Muscle of arm (tissue), 1 donor: ENCODE measurements at regions not wholly inside any gene's neighbourhood (a gene's known extent, or its start where the extent isn't known, plus 50 kb on each side); places are given as distances from the start of the nearest gene placed in this dataset.

Experiments
- DNase-seq: peaks from one replicate; pipeline ENCODE4 v3.0.0-alpha.2; 2013

DNA sequence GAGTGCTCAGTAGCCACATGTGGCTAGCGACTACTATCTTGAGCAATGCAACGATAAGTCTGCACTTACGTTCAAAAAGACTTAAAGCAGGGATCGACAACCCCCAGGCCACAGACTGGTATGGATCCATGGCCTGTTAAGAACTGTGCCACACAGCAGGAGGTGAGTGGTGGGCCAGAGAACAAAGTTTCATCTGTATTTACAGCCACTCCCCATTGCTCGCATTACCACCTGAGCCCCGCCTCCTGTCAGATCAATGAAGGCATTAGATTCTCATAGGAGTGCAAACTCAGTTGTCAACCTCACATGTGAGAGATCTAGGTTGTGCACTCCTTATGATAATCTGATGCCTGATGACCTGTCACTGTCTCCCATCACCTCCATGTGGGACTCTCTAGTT, 103.6 kb upstream of the ZRANB2 start:
- no peak for DNase-seq

DNA sequence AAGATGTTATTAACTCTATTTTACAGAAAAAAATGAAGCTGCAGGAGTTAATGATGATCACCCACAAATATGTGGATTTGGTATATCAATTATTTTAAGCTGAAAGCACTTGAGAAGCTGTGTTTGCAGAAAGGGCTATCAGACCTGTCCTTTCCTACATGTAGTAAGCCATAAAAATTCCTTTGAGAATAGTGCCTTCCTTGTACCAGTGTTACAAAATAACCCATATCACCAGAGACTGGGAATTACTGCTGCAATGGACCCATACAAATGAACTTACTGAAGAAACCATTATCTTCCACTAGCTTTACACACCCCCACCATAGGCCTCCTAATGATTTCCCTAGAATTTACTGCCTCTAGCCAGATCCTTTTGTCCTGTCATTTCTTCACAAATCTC, 99.2 kb upstream of the ZRANB2 start:
- no peak for DNase-seq

DNA sequence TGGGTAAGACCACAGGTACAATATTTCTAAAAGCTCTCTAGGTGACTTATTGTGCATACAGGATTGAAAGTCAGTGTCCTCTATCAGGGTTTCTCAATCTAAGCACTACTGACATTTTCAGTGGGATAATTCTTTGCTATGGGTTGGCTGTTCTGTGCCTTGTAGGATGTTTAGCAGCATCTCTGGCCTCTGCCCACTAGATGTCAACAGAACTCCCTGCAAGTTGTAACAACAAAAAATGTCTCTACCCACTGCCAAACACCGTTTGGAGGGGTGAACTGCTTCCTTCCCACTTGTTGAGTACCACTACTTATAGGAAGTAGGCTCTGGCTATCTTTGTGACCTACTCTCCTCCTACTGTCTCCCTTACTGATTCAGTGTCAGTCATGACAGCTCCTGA, 90.1 kb upstream of the ZRANB2 start:
- no peak for DNase-seq

DNA sequence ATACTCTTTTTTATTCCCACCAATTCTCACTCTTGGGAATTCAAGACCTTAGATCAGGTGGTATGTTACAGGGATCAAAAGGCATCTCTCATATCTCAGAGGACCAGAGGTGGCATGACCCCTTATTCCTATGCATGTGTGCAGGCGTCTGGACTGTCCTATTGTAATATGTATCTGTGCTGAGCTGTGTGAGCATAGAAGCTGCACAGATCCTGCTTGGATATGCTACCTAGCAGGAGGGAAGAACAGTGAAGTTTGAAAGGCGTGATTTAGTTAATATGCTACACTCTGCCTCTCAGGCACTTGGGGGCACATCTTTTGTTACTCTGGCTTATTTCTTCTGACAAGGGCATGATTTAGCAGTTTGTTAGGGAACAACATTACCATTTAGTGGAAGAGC, 86.7 kb upstream of the ZRANB2 start:
- DNase-seq, result no peak

DNA sequence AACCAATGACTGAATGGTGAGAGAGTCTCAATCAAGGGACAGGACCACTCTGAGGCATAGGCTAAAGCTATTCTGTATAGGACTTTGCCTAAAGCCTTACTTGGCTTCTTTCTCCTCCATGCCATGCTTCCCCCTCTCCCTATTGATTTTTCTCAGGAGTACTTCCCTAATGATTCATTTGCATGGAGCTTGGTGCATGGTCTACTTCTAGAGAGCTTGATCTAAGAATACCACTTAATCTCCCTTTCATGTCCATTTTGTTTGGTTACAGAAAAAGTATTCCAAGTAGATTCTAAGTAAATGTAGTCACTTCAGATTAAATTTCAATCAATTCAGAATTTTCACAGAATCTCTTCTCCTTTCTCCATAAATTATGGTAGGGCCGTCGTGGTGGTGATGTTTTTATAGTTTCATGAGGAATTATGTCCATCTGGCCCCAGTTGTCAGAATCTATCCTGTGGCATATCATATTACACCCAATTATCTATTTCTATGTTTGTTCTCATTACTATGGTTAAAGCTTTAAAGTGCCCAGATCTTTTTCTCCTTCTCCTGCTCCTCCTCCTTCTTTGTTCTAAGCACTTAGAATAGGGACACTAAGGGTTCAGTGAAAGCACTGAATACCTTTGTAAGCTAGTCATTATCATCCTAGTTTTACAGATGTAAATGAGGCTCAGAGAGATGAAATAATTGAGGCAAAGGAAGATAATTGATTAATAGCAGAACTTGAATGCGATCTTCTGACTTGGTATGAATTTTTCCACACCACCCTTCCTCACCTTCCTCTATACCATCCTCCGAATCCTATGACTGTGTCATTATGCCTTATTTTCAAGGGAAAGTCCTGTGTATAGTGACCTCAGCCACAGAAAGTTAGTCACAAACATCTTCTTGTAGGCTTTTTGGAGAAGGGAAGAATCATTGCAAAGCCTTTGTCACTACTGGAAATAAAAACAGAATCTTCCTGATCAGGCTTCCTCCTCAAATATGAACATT, 85.6 kb upstream of the ZRANB2 start:
- DNase-seq, result no peak

DNA sequence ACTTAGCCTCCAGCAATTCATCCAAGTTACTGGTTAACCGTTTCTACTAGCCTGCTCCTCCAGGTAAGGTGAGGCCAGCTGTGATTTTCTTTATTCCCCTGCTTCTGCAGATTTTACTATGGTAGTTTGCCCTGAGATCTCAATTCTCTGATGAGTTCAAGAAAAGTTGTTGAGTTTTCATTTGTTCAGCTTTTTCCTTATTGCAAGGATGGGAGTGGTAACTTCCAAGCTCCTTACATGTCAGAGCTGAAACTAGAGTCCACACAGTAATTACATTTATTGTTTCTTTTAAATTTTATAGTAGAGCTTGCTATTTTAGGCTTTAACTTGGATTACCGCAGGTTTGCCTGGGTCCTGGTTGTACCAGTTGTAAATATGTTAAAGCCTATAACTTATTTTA, 76.9 kb upstream of the ZRANB2 start:
- no peak for DNase-seq

DNA sequence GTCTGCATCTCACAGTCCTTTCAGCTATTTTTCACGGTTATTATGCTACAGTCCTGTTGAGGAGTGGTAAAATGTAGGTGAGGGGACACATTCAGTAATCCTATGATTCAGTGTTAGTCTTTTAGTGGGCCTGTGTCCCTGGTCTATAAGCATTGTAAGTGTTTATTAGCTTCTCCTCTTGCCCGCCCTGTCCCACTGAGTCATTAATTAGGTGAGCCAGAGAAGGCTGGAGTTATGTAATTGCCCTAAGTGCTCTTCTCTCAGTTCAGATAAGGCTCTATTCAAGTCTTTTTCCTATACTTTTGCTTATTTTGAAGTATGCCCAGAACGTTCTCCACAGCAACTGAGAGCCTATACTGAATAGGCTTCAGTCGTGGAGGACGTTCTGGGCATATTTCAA, 76.3 kb upstream of the ZRANB2 start:
- DNase-seq, result no peak

DNA sequence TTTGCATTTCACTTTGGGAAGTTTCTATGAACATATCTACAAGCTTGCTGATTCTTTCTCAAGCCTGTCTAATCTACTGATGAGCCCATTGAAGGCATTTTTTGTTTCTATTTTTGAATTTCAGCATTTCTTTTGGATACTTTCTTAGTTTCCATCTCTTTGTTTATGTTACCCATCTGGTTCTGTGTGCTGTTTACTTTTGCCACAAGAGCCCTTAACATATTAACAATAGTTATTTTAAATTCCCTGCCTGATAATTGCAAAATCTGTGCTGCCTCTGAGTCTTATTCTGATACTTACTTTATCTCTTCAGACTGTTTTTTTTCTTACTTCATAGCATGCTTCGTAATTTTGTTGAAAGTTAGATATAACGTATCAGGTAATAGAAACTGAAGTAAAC, 75.8 kb upstream of the ZRANB2 start:
- DNase-seq, result no peak

DNA sequence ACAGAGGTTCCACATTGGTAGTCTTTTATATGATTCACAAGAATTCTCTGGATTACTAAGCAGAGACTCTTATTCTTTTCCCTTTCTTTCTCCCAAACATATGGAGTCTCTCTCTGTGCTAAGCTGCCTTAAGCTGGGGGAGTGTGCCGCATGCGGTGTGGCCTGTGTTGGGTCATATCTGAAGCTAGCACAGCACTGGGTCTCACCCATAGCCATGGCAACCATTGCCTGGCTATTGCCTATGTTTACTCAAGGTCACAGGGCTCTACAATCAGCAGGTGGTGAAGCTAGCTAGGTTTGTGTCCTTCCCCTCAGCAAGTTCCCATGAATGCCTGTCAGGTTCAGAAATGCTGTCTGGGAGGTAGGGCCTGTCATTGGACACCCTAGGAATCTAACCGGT, 73.6 kb upstream of the ZRANB2 start:
- no peak for DNase-seq

DNA sequence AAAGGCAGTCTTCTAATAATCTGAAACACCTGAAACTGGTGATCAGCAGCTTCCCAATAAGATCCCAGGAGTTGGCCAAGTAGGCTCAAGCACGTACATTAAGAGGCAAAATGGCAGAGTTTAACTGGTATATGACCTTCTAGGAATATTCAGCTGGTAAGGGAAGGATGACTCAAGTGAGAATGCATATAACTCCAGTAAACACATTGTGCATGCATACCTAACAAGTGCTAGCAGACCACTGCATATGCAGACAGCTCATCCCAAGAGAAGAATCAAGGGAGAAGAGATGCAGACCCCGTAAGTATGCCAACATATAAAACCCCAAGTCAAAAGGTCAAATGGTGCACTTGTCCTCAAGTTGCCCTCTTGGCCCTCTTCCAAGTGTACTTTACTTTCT, 73.0 kb upstream of the ZRANB2 start:
- DNase-seq, result no peak

DNA sequence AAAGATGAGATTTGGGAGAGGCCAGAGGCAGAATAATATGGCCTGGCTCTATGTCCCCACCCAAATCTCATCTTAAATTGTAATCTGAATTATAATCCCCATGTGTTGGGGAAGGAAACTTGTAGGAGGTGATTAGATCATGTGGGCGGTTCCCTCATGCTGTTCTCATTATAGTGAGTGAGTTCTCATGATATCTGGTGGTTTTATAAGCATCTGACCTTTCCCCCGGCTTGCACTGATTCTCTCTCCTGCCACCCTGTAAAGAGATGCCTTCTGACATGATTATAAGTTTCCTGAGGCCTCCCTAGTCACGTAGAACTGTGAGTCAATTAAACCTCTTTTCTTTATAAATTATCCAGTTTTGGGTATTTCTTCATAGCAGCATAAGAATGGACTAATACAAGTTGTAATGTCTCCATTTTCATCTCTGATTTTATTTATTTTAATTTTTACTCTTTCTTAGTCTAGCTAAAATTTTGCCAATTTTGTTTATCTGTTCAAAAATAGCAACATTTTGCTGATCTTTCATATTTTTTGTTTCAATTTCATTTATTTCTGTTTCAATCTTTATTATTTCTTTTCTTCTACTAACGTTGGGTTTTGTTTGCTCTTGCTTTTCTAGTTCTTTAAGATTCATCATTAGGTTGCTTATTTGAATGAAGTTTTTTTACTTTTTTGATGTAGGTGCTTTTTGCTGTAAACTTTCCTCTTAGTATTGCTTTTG, 67.0 kb upstream of the ZRANB2 start:
- DNase-seq, result no peak

DNA sequence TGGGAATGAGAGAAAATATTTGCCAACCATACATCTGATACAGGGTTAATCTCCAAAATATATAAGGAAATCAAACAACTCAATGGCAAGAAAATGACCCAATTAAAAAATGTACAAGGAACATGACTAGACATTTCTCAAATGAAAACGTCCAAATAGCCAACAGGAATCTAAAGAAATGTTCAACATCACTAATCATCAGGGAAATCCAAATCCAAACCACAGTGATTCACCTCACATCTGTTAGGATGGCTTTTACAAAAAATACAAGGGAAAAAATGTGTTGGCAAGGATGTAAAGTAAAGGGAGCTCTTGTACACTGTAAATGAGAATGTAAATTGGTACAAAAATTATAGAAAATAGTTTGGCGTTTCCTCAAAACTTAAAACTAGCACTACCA, 54.7 kb upstream of the ZRANB2 start:
- DNase-seq, result no peak
